Activated B cell treated with CpG ODN at 0.5 μM for 24 hours (primary cell): ENCODE measurements at regions not wholly inside any gene's neighbourhood (a gene's known extent, or its start where the extent isn't known, plus 50 kb on each side); places are given as distances from the start of the nearest gene placed in this dataset.

Experiments
- ATAC-seq: fragments of 200-7000 bp; cut with Tn5 transposase; one replicate; pipeline ENCODE4 v1.10.0; 2021; ENCODE audit warnings: low read depth, mild to moderate bottlenecking, moderate library complexity
- CTCF ChIA-PET: fragments of 350-600 bp; sonication (Branson Sonifier 250); formaldehyde crosslinking; loops from one replicate; lab custom pipeline; 2021; ENCODE audit warnings: antibody characterized with exemption; lab: Charles Lee
- POLR2A ChIA-PET: fragments of 350-600 bp; sonication (Branson Sonifier 250); formaldehyde crosslinking; loops from one replicate; lab custom pipeline; 2021; ENCODE audit warnings: antibody characterized with exemption; lab: Charles Lee
- DNase-seq: peaks from one replicate; pipeline ENCODE4 v3.0.0; 2022
- H3K27ac Mint-ChIP-seq: one replicate; pipeline ENCODE4 v1.8.0; 2020; ENCODE audit warnings: mixed read lengths
- H3K27me3 Mint-ChIP-seq: one replicate; pipeline ENCODE4 v1.8.0; 2021; ENCODE audit warnings: mixed read lengths
- H3K36me3 Mint-ChIP-seq: one replicate; pipeline ENCODE4 v1.8.0; 2021; ENCODE audit warnings: low read depth, mixed read lengths
- H3K4me1 Mint-ChIP-seq: one replicate; pipeline ENCODE4 v1.8.0; 2021; ENCODE audit warnings: mixed read lengths
- H3K4me3 Mint-ChIP-seq: one replicate; pipeline ENCODE4 v1.8.0; 2020; ENCODE audit warnings: mild to moderate bottlenecking, mixed read lengths
- H3K9me3 Mint-ChIP-seq: one replicate; pipeline ENCODE4 v1.8.0; 2020; ENCODE audit warnings: mixed read lengths
- intact Hi-C: fragments of 100-400 bp; cut with micrococcal nuclease; formaldehyde crosslinking; loops from one replicate; pipeline ENCODE4 v1.15.1; 2024
- TF ChIP-seq, protein P1 (sequence below): fragments of 200-600 bp; IDR thresholded peaks from one replicate; pipeline ENCODE4 v1.8.0; 2022; ENCODE audit warnings: antibody characterized with exemption, mild to moderate bottlenecking

GRCh38 chr6:101066481-101066880, 185.4 kb upstream of the ASCC3 start:
- H3K36me3 Mint-ChIP-seq: no peaks in the 10 kb centered on the region
- no peaks in the 10 kb centered on the region for H3K4me1 Mint-ChIP-seq
- CTCF ChIA-PET: no interaction called here
- no peak overlapping the region for H3K4me3 Mint-ChIP-seq
- TF ChIP-seq, protein P1, sequence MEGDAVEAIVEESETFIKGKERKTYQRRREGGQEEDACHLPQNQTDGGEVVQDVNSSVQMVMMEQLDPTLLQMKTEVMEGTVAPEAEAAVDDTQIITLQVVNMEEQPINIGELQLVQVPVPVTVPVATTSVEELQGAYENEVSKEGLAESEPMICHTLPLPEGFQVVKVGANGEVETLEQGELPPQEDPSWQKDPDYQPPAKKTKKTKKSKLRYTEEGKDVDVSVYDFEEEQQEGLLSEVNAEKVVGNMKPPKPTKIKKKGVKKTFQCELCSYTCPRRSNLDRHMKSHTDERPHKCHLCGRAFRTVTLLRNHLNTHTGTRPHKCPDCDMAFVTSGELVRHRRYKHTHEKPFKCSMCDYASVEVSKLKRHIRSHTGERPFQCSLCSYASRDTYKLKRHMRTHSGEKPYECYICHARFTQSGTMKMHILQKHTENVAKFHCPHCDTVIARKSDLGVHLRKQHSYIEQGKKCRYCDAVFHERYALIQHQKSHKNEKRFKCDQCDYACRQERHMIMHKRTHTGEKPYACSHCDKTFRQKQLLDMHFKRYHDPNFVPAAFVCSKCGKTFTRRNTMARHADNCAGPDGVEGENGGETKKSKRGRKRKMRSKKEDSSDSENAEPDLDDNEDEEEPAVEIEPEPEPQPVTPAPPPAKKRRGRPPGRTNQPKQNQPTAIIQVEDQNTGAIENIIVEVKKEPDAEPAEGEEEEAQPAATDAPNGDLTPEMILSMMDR: no peak
- DNase-seq: no peak
- no peaks in the 10 kb centered on the region for H3K27me3 Mint-ChIP-seq
- H3K9me3 Mint-ChIP-seq: peaks cover 23% of the 10 kb centered on the region
- POLR2A ChIA-PET: no interaction called here
- intact Hi-C loops: no loop called here
- ATAC-seq: no peak
- H3K27ac Mint-ChIP-seq: no peak overlapping the region

- H3K9me3 Mint-ChIP-seq: peaks cover 26% of the 10 kb centered on the region
Observed at GRCh38 chr6:101069191-101069795, 188.2 kb upstream of the ASCC3 start.

DNA sequence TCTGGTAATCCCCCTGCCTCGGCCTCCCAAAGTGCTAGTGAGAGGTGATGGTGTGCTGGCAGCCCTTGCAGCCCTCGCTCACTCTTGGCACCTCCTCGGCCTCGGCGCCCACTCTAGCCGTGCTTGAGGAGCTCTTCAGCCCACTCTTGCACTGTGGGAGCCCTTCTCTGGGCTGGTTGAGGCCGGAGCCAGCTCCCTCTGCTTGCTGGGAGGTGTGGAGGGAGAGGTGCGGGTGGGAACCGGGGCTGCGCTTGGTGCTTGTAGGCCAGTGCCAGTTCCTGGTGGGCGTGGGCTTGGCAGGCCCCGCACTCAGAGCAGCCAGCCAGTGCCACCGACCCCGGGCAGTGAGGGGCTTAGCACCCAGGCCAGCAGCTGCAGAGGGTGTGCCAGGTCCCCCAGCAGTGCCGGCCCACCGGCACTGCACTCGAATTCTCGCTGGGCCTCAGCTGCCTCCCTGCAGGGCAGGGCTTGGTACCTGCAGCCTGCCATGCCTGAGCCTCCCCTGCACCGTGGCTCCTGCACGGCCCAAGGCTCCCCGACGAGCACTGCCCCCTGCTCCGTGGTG, 189.0 kb upstream of the ASCC3 start:
- POLR2A ChIA-PET: no interaction called here

More at GRCh38 chr6:101069191-101069795, 188.2 kb upstream of the ASCC3 start:
- H3K27ac Mint-ChIP-seq: no peak overlapping the region
- intact Hi-C loops: no loop called here
- H3K4me1 Mint-ChIP-seq: no peaks in the 10 kb centered on the region
- TF ChIP-seq, protein P1: no peak
- CTCF ChIA-PET: no interaction called here
- H3K36me3 Mint-ChIP-seq: no peaks in the 10 kb centered on the region
- DNase-seq: no peak
- no peaks in the 10 kb centered on the region for H3K27me3 Mint-ChIP-seq
- no peak overlapping the region for H3K4me3 Mint-ChIP-seq
- POLR2A ChIA-PET: no interaction called here
- no peak for ATAC-seq

DNA sequence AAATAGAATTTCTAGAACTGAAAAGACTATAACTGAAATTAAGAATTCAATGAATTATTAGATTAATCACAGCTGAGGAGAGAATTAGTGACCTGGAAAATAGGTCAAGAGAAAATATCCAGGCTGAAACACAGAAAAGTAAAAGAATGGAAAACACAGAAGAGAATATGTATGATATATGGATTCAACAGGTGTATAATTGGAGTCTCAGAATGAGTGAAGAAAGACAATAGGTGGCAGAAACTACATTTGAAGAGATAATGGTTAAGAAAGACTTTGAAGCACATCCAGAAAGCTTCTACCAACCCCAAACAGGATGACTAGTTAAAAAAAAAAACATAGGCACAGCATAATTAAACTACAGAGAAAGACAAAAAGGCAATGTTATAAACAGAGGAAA, 196.2 kb upstream of the ASCC3 start:
- intact Hi-C loops: no loop called here
- Mint-ChIP-seq H3K36me3 (no peaks in the 10 kb centered on the region), H3K27ac (no peak overlapping the region), H3K9me3 (peaks cover 10% of the 10 kb centered on the region), H3K27me3 (no peaks in the 10 kb centered on the region), H3K4me3 (no peak overlapping the region), H3K4me1 (no peaks in the 10 kb centered on the region)
- TF ChIP-seq, protein P1: no peak
- DNase-seq (no peak), ATAC-seq (no peak)
- ChIA-PET POLR2A (no interaction called here), CTCF (no interaction called here)

More for the DNA sequence above, 189.0 kb upstream of the ASCC3 start:
- Mint-ChIP-seq H3K27me3 (no peaks in the 10 kb centered on the region), H3K9me3 (peaks cover 26% of the 10 kb centered on the region), H3K4me3 (no peak overlapping the region), H3K36me3 (no peaks in the 10 kb centered on the region), H3K27ac (no peak overlapping the region), H3K4me1 (no peaks in the 10 kb centered on the region)
- TF ChIP-seq, protein P1: no peak
- DNase-seq: no peak
- intact Hi-C loops: no loop called here
- no peak for ATAC-seq
- CTCF ChIA-PET: no interaction called here

DNA sequence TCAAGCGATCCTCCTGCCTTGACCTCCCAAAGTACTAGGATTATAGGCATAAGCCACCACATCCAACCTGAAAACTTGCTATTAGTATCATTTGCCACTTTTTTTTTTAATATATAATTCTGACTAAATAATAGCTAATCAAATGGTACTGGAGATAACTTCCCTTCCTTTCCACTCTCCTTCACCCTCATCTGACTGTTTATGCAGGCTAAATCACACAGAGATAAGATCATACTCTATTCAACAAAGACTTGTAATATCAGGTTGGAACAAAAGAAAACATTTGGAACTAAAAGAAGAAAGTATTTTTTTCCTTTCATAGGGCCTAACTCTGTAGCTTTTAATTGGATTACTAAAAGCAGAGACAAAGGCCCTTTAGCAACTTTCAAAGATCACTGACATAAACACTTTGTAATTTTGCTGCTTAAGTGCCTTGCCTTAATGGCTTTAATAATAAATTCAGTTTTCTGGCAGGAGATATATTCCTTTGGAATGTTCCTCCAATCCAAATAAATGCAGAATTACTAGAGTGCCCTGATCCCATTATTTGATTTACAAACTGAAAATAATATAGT, 198.7 kb upstream of the ASCC3 start:
- no peak overlapping the region for H3K4me3 Mint-ChIP-seq
- DNase-seq (no peak), ATAC-seq (no peak)
- ChIA-PET POLR2A (no interaction called here), CTCF (no interaction called here)
- H3K36me3 Mint-ChIP-seq: no peaks in the 10 kb centered on the region
- H3K27ac Mint-ChIP-seq: no peak overlapping the region
- H3K4me1 Mint-ChIP-seq: no peaks in the 10 kb centered on the region
- H3K9me3 Mint-ChIP-seq: peaks cover 7% of the 10 kb centered on the region
- TF ChIP-seq, protein P1: no peak
- intact Hi-C loops: no loop called here
- H3K27me3 Mint-ChIP-seq: peaks cover 3% of the 10 kb centered on the region
